GM10266 (cell line): ENCODE measurements at regions not wholly inside any gene's neighbourhood (a gene's known extent, or its start where the extent isn't known, plus 50 kb on each side); places are given as distances from the start of the nearest gene placed in this dataset.

Source experiments
- DNase-seq: peaks from one replicate; pipeline ENCODE4 v3.0.0; 2012; ENCODE audit errors: extremely low spot score
- TF ChIP-seq, protein P1 (sequence below): IDR thresholded peaks from 2 replicates; pipeline ENCODE4 v1.5.1; 2012; ENCODE audit warnings: mild to moderate bottlenecking, low read depth; ENCODE audit not compliant: control insufficient read depth, insufficient read depth; ENCODE audit errors: missing control alignments

DNA sequence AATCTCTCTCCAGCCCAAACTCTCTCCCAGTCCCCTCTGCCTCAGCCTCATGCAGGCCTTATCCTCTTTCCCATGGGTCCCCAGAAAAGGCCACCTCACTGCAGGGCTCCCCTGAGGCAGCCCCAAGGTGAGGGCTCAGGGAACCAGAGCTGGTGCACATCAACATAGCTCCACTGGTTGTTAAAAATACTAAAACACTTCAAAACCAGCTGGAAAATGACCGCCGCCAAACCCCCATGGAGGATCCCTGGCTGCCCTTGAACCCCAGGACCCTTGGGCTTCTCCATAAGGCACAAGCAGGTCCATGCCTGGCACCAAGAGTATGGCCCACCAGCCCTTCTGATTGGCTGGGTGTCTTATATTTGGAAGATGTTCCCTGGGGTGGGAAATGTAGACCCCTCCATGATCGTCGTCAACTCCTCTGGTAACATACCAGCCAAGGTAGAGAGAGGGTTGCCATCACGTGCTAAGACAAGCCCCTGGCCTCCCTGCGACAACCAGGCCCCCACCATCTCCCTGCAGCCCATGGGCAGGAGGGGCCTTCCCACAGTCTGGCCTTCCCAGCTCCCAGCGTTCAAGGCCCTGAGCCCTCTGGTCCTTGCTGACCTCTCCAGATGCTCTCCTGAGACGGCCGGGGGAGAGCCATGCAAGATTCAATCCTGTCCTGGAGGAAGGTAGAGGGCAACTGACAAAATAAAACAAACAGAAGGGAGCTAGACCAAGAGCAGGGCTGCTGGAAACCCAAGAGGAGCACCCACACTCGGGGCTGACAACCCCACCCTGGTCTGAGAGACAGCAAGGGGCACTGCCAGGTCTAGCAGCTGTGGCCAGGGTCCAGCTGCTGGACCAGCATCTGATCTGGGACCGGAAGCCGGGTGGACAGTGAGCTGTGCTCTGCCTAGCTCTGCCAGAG lies 132.1 kb upstream of the PRR20G start:
- TF ChIP-seq, protein P1, sequence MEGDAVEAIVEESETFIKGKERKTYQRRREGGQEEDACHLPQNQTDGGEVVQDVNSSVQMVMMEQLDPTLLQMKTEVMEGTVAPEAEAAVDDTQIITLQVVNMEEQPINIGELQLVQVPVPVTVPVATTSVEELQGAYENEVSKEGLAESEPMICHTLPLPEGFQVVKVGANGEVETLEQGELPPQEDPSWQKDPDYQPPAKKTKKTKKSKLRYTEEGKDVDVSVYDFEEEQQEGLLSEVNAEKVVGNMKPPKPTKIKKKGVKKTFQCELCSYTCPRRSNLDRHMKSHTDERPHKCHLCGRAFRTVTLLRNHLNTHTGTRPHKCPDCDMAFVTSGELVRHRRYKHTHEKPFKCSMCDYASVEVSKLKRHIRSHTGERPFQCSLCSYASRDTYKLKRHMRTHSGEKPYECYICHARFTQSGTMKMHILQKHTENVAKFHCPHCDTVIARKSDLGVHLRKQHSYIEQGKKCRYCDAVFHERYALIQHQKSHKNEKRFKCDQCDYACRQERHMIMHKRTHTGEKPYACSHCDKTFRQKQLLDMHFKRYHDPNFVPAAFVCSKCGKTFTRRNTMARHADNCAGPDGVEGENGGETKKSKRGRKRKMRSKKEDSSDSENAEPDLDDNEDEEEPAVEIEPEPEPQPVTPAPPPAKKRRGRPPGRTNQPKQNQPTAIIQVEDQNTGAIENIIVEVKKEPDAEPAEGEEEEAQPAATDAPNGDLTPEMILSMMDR: no peak
- DNase-seq: no peak

DNA sequence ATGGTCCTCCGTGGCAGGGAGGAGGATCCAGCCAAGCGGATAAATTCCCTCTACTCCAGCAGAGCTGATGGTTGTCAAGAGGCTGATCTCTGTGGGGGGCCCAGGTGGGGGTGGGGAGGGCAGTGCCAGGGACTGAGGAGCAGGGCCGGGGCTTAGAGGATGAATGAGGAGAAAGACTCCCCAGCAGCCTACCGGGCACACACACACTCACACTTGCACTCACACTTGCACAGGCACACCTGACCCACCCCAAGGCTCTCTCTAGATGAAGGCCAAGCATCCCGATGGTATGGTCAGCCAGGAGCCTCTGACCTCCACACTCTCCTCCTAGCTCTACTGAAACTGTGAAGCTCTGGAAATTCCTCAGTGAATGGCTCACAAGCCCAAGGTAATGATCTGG lies 131.3 kb upstream of the PRR20G start:
- TF ChIP-seq, protein P1: no peak
- DNase-seq: no peak

GRCh38 chr3:127418560-127419147 lies 130.8 kb upstream of the PRR20G start:
- TF ChIP-seq, protein P1: no peak

DNA sequence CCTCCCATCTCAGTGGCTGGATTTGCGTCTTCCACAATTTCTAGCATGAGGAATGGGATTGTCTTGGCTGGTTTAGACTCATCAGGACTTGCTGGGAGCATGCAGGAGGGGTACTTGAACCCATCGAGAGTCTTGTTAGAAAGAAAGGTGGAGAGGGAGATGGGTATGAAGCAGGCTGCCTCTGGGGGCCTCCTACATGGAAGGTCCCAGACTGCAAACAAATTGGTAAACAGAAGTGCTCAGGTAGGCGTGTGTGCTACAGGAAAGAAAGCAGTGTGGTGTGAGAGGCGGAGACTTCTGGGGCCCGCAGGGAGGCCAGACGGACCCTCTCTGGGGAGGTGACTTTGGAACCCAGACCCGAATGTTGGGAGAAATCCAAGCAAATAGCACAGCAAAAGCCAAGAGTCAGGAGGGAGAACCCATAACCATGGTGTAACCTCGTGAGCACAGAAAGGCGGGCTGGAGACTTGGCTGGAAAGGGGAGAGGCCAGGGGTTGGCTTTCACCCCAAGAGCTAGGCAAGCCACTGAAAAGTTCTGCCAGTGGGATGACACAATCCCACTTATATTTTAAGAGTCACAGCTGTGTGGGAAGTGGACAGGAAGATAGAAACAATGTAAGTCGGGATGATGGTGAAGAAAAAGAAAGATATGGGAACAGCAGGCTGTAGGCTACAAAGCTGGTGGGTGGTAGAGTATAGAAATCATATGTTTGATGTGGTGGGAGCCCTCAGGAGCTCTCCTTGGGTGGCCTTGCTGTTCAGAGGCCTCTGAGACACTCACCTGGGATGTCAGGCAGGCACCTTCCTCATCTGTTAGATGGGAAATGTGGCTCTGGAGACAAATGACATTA lies 130.1 kb upstream of the PRR20G start:
- TF ChIP-seq, protein P1: no peak
- DNase-seq: no peak

More at GRCh38 chr3:127418560-127419147, 130.8 kb upstream of the PRR20G start:
- no peak for DNase-seq

- TF ChIP-seq, protein P1: no peak
- no peak for DNase-seq
Measured at GRCh38 chr3:127413871-127414270, 126.0 kb upstream of the PRR20G start.

- DNase-seq: no peak
- TF ChIP-seq, protein P1: no peak
Measured at GRCh38 chr3:127413318-127413673, 125.5 kb upstream of the PRR20G start.
